Epithelial cell of esophagus (primary cell): ENCODE measurements at regions not wholly inside any gene's neighbourhood (a gene's known extent, or its start where the extent isn't known, plus 50 kb on each side); places are given as distances from the start of the nearest gene placed in this dataset.

ENCODE experiments used
- DNase-seq: peaks from one replicate; pipeline ENCODE4 v3.0.0; 2010; ENCODE audit warnings: low read depth
- H3K4me3 ChIP-seq: 2 replicates; pipeline ENCODE4 v1.5.1; 2011; ENCODE audit warnings: mild to moderate bottlenecking, low read length, control low read depth
- CTCF ChIP-seq: IDR thresholded peaks from 2 replicates; pipeline ENCODE4 v1.5.1; 2011; ENCODE audit warnings: low read depth, mild to moderate bottlenecking, low read length, control low read depth, inconsistent platforms; ENCODE audit not compliant: insufficient read depth; ENCODE audit errors: missing control alignments

- TF ChIP-seq CTCF, result no peak
- H3K4me3 ChIP-seq, result no peak overlapping the region
- DNase-seq, result no peak
These were observed 157.3 kb upstream of the SMAD3 start for GRCh38 chr15:66907826-66908743.

GRCh38 chr15:66908744-66909095 is 156.7 kb upstream of the SMAD3 start:
- no peak for TF ChIP-seq CTCF
- no peak for DNase-seq
- no peak overlapping the region for H3K4me3 ChIP-seq

GRCh38 chr15:66909381-66909890 is 156.0 kb upstream of the SMAD3 start:
- TF ChIP-seq CTCF, result no peak

GRCh38 chr15:66911131-66911700 is 154.2 kb upstream of the SMAD3 start:
- TF ChIP-seq CTCF, result no peak
- no peak for DNase-seq
- H3K4me3 ChIP-seq, result no peak overlapping the region

More at GRCh38 chr15:66909381-66909890, 156.0 kb upstream of the SMAD3 start:
- DNase-seq, result no peak
- H3K4me3 ChIP-seq, result no peak overlapping the region

- no peak for TF ChIP-seq CTCF
- DNase-seq, result no peak
These were observed 153.4 kb upstream of the SMAD3 start for GRCh38 chr15:66912001-66912400.

GRCh38 chr15:66912441-66912840 is 153.0 kb upstream of the SMAD3 start:
- TF ChIP-seq CTCF, result no peak
- DNase-seq, result no peak
- H3K4me3 ChIP-seq, result no peak overlapping the region

More at GRCh38 chr15:66912001-66912400, 153.4 kb upstream of the SMAD3 start:
- H3K4me3 ChIP-seq, result no peak overlapping the region
